Loucy (cell line): ENCODE measurements at regions not wholly inside any gene's neighbourhood (a gene's known extent, or its start where the extent isn't known, plus 50 kb on each side); places are given as distances from the start of the nearest gene placed in this dataset.

Experiments used
- H2AFZ ChIP-seq: fragments of 200-600 bp; sonication (generic); 2 replicates; pipeline ENCODE4 v1.6.0; 2016; ENCODE audit warnings: antibody characterized with exemption, mild to moderate bottlenecking, low read length, moderate library complexity
- H3F3A ChIP-seq: fragments of 200-600 bp; 2 replicates; pipeline ENCODE4 v1.6.0; 2016; ENCODE audit warnings: antibody characterized with exemption, low read depth, mild to moderate bottlenecking
- H3K27me3 ChIP-seq: fragments of 200-600 bp; sonication (generic); 2 replicates; pipeline ENCODE4 v1.6.1; 2014; ENCODE audit warnings: low read length, mild to moderate bottlenecking; ENCODE audit not compliant: insufficient read depth, poor library complexity, severe bottlenecking
- H3K36me3 ChIP-seq: fragments of 200-600 bp; sonication (generic); 2 replicates; pipeline ENCODE4 v1.6.1; 2016; ENCODE audit warnings: low read length; ENCODE audit not compliant: insufficient read depth
- H3K4me1 ChIP-seq: fragments of 200-600 bp; sonication (generic); 2 replicates; pipeline ENCODE4 v1.5.1; 2014; ENCODE audit warnings: low read length, mild to moderate bottlenecking; ENCODE audit not compliant: insufficient read depth, poor library complexity, severe bottlenecking
- H3K4me2 ChIP-seq: fragments of 200-600 bp; sonication (generic); 2 replicates; pipeline ENCODE4 v1.6.0; 2014; ENCODE audit warnings: antibody characterized with exemption, low read length, low read depth, mild to moderate bottlenecking; ENCODE audit not compliant: poor library complexity, severe bottlenecking
- H3K4me3 ChIP-seq: fragments of 200-600 bp; sonication (generic); 2 replicates; pipeline ENCODE4 v1.5.1; 2014; ENCODE audit warnings: low read length, mild to moderate bottlenecking, mixed read lengths; ENCODE audit not compliant: poor library complexity, severe bottlenecking
- H3K79me2 ChIP-seq: fragments of 200-600 bp; sonication (generic); 2 replicates; pipeline ENCODE4 v1.6.1; 2014; ENCODE audit warnings: low read length; ENCODE audit not compliant: insufficient read depth
- H3K9ac ChIP-seq: fragments of 200-600 bp; sonication (generic); 2 replicates; pipeline ENCODE4 v1.6.0; 2014; ENCODE audit warnings: mild to moderate bottlenecking, low read depth, low read length, moderate library complexity; ENCODE audit not compliant: poor library complexity, severe bottlenecking
- H3K9me2 ChIP-seq: fragments of 200-600 bp; sonication (generic); replicated peaks from 2 replicates; pipeline ENCODE4 v1.6.1; 2016; ENCODE audit warnings: low read depth, low read length, mixed read lengths
- H3K9me3 ChIP-seq: fragments of 200-600 bp; sonication (generic); 2 replicates; pipeline ENCODE4 v1.6.1; 2014; ENCODE audit warnings: mild to moderate bottlenecking, antibody characterized with exemption, low read length, low read depth; ENCODE audit not compliant: insufficient read depth
- H4K20me1 ChIP-seq: fragments of 200-600 bp; sonication (generic); 2 replicates; pipeline ENCODE4 v1.6.0; 2014; ENCODE audit warnings: antibody characterized with exemption, low read length, mild to moderate bottlenecking; ENCODE audit not compliant: insufficient read depth, poor library complexity, severe bottlenecking
- EZH2phosphoT487 ChIP-seq: fragments of 200-600 bp; IDR thresholded peaks from 2 replicates; pipeline ENCODE4 v1.6.1; 2018; ENCODE audit warnings: antibody characterized with exemption, mild to moderate bottlenecking, moderate library complexity, borderline replicate concordance
- TF ChIP-seq, protein P1 (sequence below): fragments of 200-600 bp; sonication (generic); conservative IDR thresholded peaks from 2 replicates; pipeline ENCODE4 v1.5.1; 2014; ENCODE audit warnings: mild to moderate bottlenecking, antibody characterized with exemption, low read length

DNA sequence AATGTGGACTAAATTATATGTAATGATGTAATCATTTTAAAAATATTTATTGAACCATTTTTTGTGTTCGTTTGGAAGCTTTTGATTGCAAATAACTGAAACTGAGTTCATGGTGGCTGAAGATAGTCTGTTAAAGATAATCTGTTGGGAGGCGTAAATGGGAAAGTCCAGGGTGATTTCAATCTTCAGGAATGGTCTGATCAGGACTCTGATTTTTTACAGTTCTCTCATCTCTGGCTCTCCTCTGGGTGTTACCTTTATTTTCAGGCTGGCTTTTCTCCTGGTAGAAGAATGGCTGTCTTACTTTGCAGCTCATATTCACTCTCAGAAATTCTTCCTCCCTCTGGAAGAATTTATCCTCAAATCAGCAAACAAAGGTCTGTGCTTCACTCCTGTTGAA, 199.0 kb upstream of the LEF1 start:
- Histone ChIP-seq H3K4me1 (peaks cover 52% of the 10 kb centered on the region), H3K79me2 (no peaks in the 10 kb centered on the region), H3K4me2 (no peak overlapping the region), H3K9me3 (no peaks in the 10 kb centered on the region), H3K9ac (no peak overlapping the region), H3K4me3 (no peak overlapping the region), H2AFZ (no peak overlapping the region), H3K9me2 (no peaks in the 10 kb centered on the region), H3F3A (no peaks in the 10 kb centered on the region), H3K36me3 (no peaks in the 10 kb centered on the region), H3K27me3 (no peaks in the 10 kb centered on the region), H4K20me1 (no peaks in the 10 kb centered on the region)
- TF ChIP-seq, protein P1, sequence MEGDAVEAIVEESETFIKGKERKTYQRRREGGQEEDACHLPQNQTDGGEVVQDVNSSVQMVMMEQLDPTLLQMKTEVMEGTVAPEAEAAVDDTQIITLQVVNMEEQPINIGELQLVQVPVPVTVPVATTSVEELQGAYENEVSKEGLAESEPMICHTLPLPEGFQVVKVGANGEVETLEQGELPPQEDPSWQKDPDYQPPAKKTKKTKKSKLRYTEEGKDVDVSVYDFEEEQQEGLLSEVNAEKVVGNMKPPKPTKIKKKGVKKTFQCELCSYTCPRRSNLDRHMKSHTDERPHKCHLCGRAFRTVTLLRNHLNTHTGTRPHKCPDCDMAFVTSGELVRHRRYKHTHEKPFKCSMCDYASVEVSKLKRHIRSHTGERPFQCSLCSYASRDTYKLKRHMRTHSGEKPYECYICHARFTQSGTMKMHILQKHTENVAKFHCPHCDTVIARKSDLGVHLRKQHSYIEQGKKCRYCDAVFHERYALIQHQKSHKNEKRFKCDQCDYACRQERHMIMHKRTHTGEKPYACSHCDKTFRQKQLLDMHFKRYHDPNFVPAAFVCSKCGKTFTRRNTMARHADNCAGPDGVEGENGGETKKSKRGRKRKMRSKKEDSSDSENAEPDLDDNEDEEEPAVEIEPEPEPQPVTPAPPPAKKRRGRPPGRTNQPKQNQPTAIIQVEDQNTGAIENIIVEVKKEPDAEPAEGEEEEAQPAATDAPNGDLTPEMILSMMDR, result no peak
- no peak for TF ChIP-seq EZH2phosphoT487

DNA sequence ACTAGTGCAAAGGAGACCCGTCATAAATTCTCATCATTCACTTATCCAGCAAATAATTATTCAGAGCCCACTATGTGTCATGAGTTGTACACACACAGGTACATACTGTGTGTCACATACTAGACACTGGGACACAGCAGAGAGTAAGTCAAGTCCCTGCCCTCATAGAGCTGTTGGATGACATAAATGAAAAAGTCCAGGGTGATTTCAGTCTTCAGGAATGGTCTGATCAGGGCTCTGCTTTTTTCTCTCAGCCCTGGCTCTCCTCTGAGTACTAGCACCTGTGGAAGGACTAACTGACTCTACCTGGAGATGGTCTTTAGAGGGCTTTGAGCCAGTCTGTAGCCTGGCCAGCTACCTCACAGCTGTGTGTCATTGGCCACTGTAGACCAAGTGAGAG, 198.0 kb upstream of the LEF1 start:
- no peak overlapping the region for H3K4me2 ChIP-seq
- H3K36me3 ChIP-seq, result no peaks in the 10 kb centered on the region
- TF ChIP-seq EZH2phosphoT487, result no peak
- TF ChIP-seq, protein P1, result no peak
- H3K4me3 ChIP-seq, result no peak overlapping the region
- no peak overlapping the region for H2AFZ ChIP-seq
- peaks cover 52% of the 10 kb centered on the region for H3K4me1 ChIP-seq
- no peaks in the 10 kb centered on the region for H3K9me3 ChIP-seq
- H3K79me2 ChIP-seq, result no peaks in the 10 kb centered on the region
- no peak overlapping the region for H3K9ac ChIP-seq
- H3F3A ChIP-seq, result no peaks in the 10 kb centered on the region
- no peaks in the 10 kb centered on the region for H4K20me1 ChIP-seq
- no peaks in the 10 kb centered on the region for H3K27me3 ChIP-seq
- H3K9me2 ChIP-seq, result no peaks in the 10 kb centered on the region

DNA sequence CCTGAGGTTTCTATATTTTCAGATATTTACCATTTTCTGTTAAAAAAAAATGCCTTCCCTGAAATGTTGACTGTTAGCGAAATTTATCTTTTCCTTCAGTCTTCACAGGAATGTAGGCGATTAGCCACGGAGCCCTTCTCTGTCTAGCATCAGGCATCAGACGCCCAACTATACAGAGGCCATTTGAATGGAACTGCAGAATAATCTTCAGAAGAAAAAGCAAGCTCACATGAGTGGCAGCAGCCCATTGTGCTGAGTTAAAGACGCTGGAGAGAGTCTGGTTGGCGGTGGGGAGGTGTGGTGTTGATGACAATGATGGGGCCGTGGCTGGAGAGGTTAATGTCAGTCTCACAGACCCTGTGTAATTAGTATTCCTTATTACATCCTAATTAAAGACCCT, 196.8 kb upstream of the LEF1 start:
- Histone ChIP-seq H2AFZ (no peak overlapping the region), H3K79me2 (no peaks in the 10 kb centered on the region)
- no peak for TF ChIP-seq EZH2phosphoT487
- TF ChIP-seq, protein P1, result no peak

More for the DNA sequence above, 196.8 kb upstream of the LEF1 start:
- Histone ChIP-seq H3K4me3 (no peak overlapping the region), H3K9me2 (no peaks in the 10 kb centered on the region), H3F3A (peaks cover 7% of the 10 kb centered on the region; the same call in 1 of the 2 replicates), H3K36me3 (no peaks in the 10 kb centered on the region), H3K4me2 (no peak overlapping the region), H4K20me1 (no peaks in the 10 kb centered on the region), H3K27me3 (no peaks in the 10 kb centered on the region), H3K9me3 (no peaks in the 10 kb centered on the region), H3K4me1 (peaks cover 52% of the 10 kb centered on the region), H3K9ac (no peak overlapping the region)
